ENCODE measurements at regions not wholly inside any gene's neighbourhood (a gene's known extent, or its start where the extent isn't known, plus 50 kb on each side); places are given as distances from the start of the nearest gene placed in this dataset.

DNA sequence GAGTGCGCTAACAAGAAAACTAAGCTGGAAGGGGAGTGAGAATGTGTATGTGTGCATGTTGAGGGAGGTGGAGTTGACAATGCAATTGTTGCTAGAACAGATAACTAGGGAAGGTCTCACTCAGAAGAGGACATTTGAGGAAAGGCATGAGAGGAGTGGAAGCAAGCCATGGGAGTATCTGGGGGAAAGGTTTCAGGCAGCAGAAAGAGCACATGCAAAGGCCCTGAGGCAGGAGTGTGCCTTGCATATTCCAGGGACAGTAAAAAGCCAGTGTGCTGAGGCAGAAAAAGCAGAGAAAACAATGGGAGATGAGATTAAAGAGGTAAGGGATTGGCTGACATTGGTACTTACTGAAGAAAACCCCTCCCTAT is 149.6 kb upstream of the ADO start:
- TF ChIP-seq, protein P1, sequence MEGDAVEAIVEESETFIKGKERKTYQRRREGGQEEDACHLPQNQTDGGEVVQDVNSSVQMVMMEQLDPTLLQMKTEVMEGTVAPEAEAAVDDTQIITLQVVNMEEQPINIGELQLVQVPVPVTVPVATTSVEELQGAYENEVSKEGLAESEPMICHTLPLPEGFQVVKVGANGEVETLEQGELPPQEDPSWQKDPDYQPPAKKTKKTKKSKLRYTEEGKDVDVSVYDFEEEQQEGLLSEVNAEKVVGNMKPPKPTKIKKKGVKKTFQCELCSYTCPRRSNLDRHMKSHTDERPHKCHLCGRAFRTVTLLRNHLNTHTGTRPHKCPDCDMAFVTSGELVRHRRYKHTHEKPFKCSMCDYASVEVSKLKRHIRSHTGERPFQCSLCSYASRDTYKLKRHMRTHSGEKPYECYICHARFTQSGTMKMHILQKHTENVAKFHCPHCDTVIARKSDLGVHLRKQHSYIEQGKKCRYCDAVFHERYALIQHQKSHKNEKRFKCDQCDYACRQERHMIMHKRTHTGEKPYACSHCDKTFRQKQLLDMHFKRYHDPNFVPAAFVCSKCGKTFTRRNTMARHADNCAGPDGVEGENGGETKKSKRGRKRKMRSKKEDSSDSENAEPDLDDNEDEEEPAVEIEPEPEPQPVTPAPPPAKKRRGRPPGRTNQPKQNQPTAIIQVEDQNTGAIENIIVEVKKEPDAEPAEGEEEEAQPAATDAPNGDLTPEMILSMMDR (IDR thresholded peaks at IDR 0.05; ENCODE audit: low read depth, low read length), result no peak
- DNase-seq (ENCODE audit: low read depth in 2 of 2), result no peak
- no peak overlapping the region for H3K4me3 ChIP-seq (replicated peaks in 1 of 2; ENCODE audit: low read depth in 2 of 2, low read length in 2 of 2)

DNA sequence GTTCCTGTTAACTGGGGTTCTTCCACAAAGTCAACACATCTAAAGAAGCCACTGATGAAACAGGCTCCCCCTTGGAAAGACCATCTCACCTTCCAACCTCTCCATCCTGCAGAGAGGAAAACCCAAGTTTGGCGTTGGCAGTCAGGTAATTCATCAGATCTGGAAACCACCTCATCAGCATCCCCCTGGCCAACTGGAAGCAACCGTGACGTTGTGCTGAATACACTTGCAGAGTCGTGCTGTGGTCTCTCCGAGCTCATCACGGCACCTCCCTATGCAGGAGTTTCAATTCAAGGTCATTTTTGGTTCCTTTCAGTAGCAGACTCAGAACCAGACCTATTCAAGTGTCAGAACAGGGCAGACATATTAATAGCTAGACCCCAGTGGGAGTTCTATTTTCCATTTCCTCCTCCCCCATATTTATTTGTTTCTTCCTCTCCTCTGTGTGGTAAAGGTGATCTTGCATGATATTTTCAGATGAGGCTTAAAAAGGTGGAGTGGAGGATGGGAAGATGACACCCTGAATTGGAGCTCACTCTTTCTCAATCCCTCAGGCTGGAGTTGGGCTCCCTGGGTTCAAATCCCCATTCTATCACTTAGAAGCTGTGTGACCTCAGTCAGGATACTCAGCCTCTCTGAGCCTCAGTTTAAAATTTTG is 149.1 kb upstream of the ADO start:
- no peak overlapping the region for H3K4me3 ChIP-seq (replicated peaks in 1 of 2; ENCODE audit: low read depth in 2 of 2, low read length in 2 of 2)
- DNase-seq (ENCODE audit: low read depth in 2 of 2), result no peak

DNA sequence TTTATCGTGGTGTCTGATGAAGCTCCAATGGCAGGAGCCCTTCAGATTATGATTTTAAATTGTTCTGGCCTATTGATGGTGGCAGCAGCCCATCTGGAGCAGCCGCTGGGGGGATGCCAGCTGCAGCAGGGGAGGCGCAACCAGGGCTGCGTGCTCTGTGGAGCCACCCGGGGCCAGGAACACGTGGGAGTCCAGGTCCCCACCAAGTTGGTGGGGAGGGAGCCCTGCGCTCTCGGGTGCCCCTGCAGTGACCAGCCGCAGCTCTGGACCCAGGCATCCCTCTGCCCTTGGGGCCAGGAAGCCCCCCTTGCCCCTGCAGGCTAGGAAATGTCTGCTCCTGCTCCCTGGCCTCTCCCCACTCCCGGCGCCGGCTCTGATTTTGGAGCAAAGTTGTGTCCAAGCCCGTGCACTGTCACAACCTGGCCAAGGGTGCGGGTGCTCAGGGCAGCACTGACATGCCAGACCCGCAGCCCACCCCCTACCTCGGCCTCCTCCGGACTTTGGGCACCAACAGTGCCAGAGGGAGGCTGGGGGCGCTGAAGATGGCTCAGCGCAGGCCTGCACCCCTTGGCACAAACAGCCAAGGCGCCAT is 147.2 kb upstream of the ADO start:
- TF ChIP-seq, protein P1 (IDR thresholded peaks at IDR 0.05; ENCODE audit: low read depth, low read length), result no peak
- no peak for DNase-seq (ENCODE audit: low read depth in 2 of 2)
- H3K4me3 ChIP-seq (replicated peaks in 1 of 2; ENCODE audit: low read depth in 2 of 2, low read length in 2 of 2), result no peak overlapping the region

More for the DNA sequence above, 149.1 kb upstream of the ADO start:
- TF ChIP-seq, protein P1 (IDR thresholded peaks at IDR 0.05; ENCODE audit: low read depth, low read length), result no peak

DNA sequence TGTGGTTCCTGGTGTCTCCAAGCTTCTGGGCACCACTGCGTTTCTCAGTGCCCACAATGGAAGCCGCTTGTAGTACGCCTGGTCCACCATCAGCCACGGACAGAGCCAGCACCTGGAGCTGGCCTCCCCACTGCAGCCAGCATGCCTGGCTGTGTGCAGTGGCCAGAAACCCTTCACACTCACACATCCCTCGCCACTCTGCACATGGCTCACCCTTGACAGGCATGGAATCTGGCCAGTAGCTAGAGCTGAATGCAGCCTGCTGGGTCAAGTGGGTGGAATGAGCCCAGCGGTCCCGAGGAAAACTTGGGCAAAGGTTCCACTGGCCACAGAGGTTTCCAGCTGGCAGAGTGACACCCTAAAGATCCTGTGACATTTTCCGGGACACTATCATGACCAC is 146.0 kb upstream of the ADO start:
- TF ChIP-seq, protein P1 (IDR thresholded peaks at IDR 0.05; ENCODE audit: low read depth, low read length), result no peak
- DNase-seq (ENCODE audit: low read depth in 2 of 2), result no peak
- H3K4me3 ChIP-seq (replicated peaks in 1 of 2; ENCODE audit: low read depth in 2 of 2, low read length in 2 of 2), result no peak overlapping the region

DNA sequence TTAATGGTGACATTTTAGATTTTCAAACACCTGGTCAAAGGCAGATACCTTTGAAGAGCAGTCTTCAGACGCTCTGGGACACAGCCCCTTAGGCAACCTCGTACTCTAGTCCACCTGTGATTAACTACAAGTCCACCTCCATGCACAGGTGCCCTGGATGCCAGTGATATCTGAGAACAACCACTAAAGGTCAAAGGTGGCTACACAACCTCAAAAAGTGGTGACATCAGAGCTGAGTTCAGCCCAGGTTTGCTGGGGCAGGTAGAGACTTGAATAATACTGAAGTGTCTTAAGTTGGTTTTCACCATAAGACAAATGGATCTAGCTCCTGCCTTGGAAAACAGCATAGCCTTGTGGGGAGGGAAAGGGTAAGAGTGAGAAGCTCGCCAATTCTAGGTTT is 143.4 kb upstream of the ADO start:
- H3K4me3 ChIP-seq (replicated peaks in 1 of 2; ENCODE audit: low read depth in 2 of 2, low read length in 2 of 2), result no peak overlapping the region
- no peak for DNase-seq (ENCODE audit: low read depth in 2 of 2)
- TF ChIP-seq, protein P1 (IDR thresholded peaks at IDR 0.05; ENCODE audit: low read depth, low read length), result no peak

DNA sequence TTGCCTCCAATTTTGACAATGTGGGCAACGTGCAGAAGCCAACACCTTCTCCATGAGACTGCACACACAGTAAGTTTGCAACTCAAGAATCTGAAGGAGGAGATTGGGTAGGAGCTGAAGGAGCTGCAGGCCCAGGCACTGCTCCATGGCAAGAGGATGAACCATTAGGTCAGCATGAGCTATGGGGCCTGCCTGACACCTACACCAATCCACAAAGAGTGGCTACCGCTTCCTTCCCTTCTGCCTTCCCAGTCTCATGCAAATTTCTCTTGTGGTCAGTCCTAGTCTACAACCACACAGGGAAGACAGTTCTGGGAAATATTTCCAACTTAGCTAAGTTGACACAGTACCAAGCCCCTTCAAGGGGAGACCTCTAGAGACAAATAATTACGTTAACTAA is 142.0 kb upstream of the ADO start:
- H3K4me3 ChIP-seq (replicated peaks in 1 of 2; ENCODE audit: low read depth in 2 of 2, low read length in 2 of 2), result no peak overlapping the region
- TF ChIP-seq, protein P1 (IDR thresholded peaks at IDR 0.05; ENCODE audit: low read depth, low read length), result no peak
- no peak for DNase-seq (ENCODE audit: low read depth in 2 of 2)

DNA sequence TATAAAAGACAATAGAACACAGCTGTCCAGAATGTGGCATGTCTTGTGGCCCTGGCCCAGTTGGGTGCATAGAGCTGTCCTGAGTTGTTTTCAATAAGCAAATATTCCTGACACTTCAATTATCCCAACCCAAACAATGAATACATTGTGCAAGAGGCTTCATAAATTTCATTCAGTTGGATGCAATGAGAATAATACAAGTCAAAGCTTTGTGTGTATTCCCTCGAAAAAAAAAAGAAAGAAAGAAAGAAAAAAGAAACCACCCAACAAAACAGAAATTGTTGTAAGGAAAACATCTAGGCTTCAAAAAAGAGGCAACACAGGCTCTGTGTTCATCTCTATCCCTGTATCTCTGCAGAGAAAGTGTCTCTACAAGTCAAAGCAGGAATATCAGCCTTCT is 138.7 kb upstream of the ADO start:
- no peak for DNase-seq (ENCODE audit: low read depth in 2 of 2)
- no peak overlapping the region for H3K4me3 ChIP-seq (replicated peaks in 1 of 2; ENCODE audit: low read depth in 2 of 2, low read length in 2 of 2)
- TF ChIP-seq, protein P1 (IDR thresholded peaks at IDR 0.05; ENCODE audit: low read depth, low read length), result no peak
